ENCODE measurements at regions not wholly inside any gene's neighbourhood (a gene's known extent, or its start where the extent isn't known, plus 50 kb on each side); places are given as distances from the start of the nearest gene placed in this dataset.

DNA sequence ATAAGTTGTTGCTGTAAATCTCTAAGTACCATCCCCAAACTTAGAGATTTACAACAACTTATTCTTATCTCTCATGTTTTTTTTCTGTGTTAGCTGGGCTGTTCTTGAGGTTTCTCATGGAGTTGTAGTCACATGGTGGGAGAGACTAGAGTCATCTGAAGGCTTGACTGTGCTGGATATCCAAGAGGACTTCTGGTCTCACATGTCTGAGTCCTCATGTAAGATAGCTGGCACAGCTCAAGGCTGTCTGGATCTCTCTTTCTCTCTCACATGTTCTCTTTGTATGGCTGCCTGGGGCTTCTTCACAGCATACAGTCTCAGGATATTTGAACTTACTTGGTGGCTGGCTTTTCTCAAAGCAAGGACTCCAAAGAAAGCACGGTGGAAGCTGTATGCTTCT lies 63.8 kb downstream of the DACT1 start:
- H3K9ac ChIP-seq (ENCODE audit: insufficient read depth, low read depth, low read length) = no peak overlapping the region
- H3K27me3 ChIP-seq (ENCODE audit: control insufficient read depth in 1 of 2, insufficient read depth in 2 of 2, low read length in 2 of 2) = no peaks in the 10 kb centered on the region
- TF ChIP-seq NFE2 (CRISPR knock-in tag; IDR thresholded peaks at IDR 0.05) = no peak
- no peak for TF ChIP-seq ZSCAN31 (CRISPR knock-in tag; IDR thresholded peaks at IDR 0.05; ENCODE audit: low read depth)
- TF ChIP-seq ZNF124 (CRISPR knock-in tag; IDR thresholded peaks at IDR 0.05) = no peak
- TF ChIP-seq ZNF652 (CRISPR knock-in tag; IDR thresholded peaks at IDR 0.05; ENCODE audit: borderline replicate concordance, low read depth) = no peak
- TF ChIP-seq, protein P1, sequence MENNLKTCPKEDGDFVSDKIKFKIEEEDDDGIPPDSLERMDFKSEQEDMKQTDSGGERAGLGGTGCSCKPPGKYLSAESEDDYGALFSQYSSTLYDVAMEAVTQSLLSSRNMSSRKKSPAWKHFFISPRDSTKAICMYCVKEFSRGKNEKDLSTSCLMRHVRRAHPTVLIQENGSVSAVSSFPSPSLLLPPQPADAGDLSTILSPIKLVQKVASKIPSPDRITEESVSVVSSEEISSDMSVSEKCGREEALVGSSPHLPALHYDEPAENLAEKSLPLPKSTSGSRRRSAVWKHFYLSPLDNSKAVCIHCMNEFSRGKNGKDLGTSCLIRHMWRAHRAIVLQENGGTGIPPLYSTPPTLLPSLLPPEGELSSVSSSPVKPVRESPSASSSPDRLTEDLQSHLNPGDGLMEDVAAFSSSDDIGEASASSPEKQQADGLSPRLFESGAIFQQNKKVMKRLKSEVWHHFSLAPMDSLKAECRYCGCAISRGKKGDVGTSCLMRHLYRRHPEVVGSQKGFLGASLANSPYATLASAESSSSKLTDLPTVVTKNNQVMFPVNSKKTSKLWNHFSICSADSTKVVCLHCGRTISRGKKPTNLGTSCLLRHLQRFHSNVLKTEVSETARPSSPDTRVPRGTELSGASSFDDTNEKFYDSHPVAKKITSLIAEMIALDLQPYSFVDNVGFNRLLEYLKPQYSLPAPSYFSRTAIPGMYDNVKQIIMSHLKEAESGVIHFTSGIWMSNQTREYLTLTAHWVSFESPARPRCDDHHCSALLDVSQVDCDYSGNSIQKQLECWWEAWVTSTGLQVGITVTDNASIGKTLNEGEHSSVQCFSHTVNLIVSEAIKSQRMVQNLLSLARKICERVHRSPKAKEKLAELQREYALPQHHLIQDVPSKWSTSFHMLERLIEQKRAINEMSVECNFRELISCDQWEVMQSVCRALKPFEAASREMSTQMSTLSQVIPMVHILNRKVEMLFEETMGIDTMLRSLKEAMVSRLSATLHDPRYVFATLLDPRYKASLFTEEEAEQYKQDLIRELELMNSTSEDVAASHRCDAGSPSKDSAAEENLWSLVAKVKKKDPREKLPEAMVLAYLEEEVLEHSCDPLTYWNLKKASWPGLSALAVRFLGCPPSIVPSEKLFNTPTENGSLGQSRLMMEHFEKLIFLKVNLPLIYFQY (CRISPR knock-in tag; IDR thresholded peaks at IDR 0.05; ENCODE audit: borderline replicate concordance) = no peak
- no peak for TF ChIP-seq RCOR2 (CRISPR knock-in tag; IDR thresholded peaks at IDR 0.05)
- TF ChIP-seq PLRG1 (conservative IDR thresholded peaks at IDR 0.05) = no peak
- TF ChIP-seq, protein P2, sequence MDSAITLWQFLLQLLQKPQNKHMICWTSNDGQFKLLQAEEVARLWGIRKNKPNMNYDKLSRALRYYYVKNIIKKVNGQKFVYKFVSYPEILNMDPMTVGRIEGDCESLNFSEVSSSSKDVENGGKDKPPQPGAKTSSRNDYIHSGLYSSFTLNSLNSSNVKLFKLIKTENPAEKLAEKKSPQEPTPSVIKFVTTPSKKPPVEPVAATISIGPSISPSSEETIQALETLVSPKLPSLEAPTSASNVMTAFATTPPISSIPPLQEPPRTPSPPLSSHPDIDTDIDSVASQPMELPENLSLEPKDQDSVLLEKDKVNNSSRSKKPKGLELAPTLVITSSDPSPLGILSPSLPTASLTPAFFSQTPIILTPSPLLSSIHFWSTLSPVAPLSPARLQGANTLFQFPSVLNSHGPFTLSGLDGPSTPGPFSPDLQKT (CRISPR knock-in tag; IDR thresholded peaks at IDR 0.05; ENCODE audit: borderline replicate concordance) = no peak
- no peak for TF ChIP-seq JUNB (CRISPR knock-in tag; IDR thresholded peaks at IDR 0.05; ENCODE audit: borderline replicate concordance)
- TF ChIP-seq, protein P3, sequence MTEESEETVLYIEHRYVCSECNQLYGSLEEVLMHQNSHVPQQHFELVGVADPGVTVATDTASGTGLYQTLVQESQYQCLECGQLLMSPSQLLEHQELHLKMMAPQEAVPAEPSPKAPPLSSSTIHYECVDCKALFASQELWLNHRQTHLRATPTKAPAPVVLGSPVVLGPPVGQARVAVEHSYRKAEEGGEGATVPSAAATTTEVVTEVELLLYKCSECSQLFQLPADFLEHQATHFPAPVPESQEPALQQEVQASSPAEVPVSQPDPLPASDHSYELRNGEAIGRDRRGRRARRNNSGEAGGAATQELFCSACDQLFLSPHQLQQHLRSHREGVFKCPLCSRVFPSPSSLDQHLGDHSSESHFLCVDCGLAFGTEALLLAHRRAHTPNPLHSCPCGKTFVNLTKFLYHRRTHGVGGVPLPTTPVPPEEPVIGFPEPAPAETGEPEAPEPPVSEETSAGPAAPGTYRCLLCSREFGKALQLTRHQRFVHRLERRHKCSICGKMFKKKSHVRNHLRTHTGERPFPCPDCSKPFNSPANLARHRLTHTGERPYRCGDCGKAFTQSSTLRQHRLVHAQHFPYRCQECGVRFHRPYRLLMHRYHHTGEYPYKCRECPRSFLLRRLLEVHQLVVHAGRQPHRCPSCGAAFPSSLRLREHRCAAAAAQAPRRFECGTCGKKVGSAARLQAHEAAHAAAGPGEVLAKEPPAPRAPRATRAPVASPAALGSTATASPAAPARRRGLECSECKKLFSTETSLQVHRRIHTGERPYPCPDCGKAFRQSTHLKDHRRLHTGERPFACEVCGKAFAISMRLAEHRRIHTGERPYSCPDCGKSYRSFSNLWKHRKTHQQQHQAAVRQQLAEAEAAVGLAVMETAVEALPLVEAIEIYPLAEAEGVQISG (CRISPR knock-in tag; IDR thresholded peaks at IDR 0.05) = no peak
- TF ChIP-seq, protein P4, sequence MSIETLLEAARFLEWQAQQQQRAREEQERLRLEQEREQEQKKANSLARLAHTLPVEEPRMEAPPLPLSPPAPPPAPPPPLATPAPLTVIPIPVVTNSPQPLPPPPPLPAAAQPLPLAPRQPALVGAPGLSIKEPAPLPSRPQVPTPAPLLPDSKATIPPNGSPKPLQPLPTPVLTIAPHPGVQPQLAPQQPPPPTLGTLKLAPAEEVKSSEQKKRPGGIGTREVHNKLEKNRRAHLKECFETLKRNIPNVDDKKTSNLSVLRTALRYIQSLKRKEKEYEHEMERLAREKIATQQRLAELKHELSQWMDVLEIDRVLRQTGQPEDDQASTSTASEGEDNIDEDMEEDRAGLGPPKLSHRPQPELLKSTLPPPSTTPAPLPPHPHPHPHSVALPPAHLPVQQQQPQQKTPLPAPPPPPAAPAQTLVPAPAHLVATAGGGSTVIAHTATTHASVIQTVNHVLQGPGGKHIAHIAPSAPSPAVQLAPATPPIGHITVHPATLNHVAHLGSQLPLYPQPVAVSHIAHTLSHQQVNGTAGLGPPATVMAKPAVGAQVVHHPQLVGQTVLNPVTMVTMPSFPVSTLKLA (IDR thresholded peaks at IDR 0.05) = no peak
- no peak for TF ChIP-seq U2AF2 (IDR thresholded peaks at IDR 0.05; ENCODE audit: low read depth, low read length)
- in situ Hi-C loops (cut with HindIII; ENCODE audit: extremely low pct_ligation_motif_present, low pct_unique_long_range_greater_than_20kb) (no loop called here), intact Hi-C loops (cut with micrococcal nuclease; ENCODE audit: unreplicated experiment) (no loop called here)
- ChIA-PET POLR2A (no interaction called here), CTCF (ENCODE audit: low intra/inter-chr PET ratio, low total read pairs) (no interaction called here)
- H3K27ac ChIP-seq (ENCODE audit: extremely low read length, insufficient read depth, low read length) = no peak overlapping the region
- no peaks in the 10 kb centered on the region for H3K79me2 ChIP-seq (ENCODE audit: insufficient read depth, low read length)
- no peak overlapping the region for H2AFZ ChIP-seq (ENCODE audit: low read length)
- no peak for FAIRE-seq
- ATAC-seq = no peak
- no TSS peak for BruUV-seq (replicated peaks)
- WGBS (ENCODE audit: low lambda C conversion rate) = 0% methylated on average over 1 of the region's 1 CpG
- H3K9me3 ChIP-seq (ENCODE audit: low read length) = no peaks in the 10 kb centered on the region
- H3K4me2 ChIP-seq (ENCODE audit: low read depth, low read length) = no peak overlapping the region
- no peak overlapping the region for H3K4me3 ChIP-seq (replicated peaks in 1 of 3; ENCODE audit: insufficient read depth in 1 of 3, low read depth in 2 of 3, low read length in 3 of 3)
- DNase-seq (ENCODE audit: low spot score) = no peak
- no peaks in the 10 kb centered on the region for H4K20me1 ChIP-seq (ENCODE audit: insufficient read depth, low read length)
- no peaks in the 10 kb centered on the region for H3K36me3 ChIP-seq (replicated peaks in 1 of 2; ENCODE audit: control insufficient read depth in 1 of 2, insufficient read depth in 2 of 2, low read length in 2 of 2)
- H3K4me1 ChIP-seq (ENCODE audit: insufficient read depth, low read length) = no peaks in the 10 kb centered on the region

Measured in HepG2 (cell line).